ENCODE measurements at regions not wholly inside any gene's neighbourhood (a gene's known extent, or its start where the extent isn't known, plus 50 kb on each side); places are given as distances from the start of the nearest gene placed in this dataset.
A peak's percentile ranks its signal among the peaks of the same experiment; 100 is the strongest.

- FAIRE-seq: peak; percentile 67
- TF ChIP-seq JUN (IDR thresholded peaks at IDR 0.05; ENCODE audit: borderline replicate concordance, insufficient read depth, insufficient read length, low read depth): no peak
- peak; percentile 64 for TF ChIP-seq FOS (IDR thresholded peaks at IDR 0.05; ENCODE audit: borderline replicate concordance, insufficient read depth, low read length)
These were observed 181.7 kb upstream of the VRK2 start for GRCh38 chr2:57864926-57865325.

DNA sequence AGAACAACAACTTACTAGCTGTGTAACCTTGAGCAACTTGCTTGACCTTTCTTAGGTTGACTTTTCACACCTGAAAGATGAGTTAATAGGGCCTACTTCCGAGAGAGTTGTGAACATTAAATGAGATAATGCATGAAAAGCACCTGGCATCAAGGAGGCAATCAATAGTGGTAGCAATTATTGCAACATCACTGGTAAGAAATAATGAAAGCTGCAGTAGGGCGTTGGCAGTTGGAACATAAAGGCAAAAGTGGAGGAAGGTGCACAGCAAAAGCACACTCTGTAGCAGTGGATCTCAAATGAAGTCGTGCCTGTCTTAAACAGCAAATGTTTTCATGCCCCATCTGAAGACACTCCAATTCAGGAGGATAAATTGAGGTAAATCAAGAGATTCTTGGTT lies 178.9 kb upstream of the VRK2 start:
- CTCF ChIA-PET: no interaction called here
- no peaks in the 10 kb centered on the region for H4K20me1 ChIP-seq (replicated peaks; ENCODE audit: control insufficient read depth, extremely low read depth, insufficient read depth, low read length)
- no peak for FAIRE-seq
- H3K9me3 ChIP-seq (replicated peaks; ENCODE audit: control insufficient read depth, insufficient read depth, low read length): no peaks in the 10 kb centered on the region
- BruUV-seq (replicated peaks): no TSS peak
- no peaks in the 10 kb centered on the region for H3K79me2 ChIP-seq (ENCODE audit: control insufficient read depth, insufficient read depth, low read length)
- intact Hi-C loops (cut with micrococcal nuclease): no loop called here
- H3K27ac ChIP-seq (ENCODE audit: insufficient read depth, low read depth, low read length): no peak overlapping the region
- H3K4me1 ChIP-seq (ENCODE audit: control insufficient read depth, extremely low read depth, insufficient read depth, low read length): peaks cover 11% of the 10 kb centered on the region
- no peak for TF ChIP-seq CTCF (IDR thresholded peaks at IDR 0.05; ENCODE audit: extremely low read depth in 1 of 2, insufficient read depth in 1 of 2, low read depth in 1 of 2, low read length in 2 of 2)
- no peaks in the 10 kb centered on the region for H3K36me3 ChIP-seq (ENCODE audit: control insufficient read depth in 2 of 2, extremely low read depth in 1 of 2, insufficient read depth in 2 of 2, low read length in 2 of 2)
- no peak overlapping the region for H2AFZ ChIP-seq (ENCODE audit: low read depth, low read length)
- H3K9ac ChIP-seq (replicated peaks; ENCODE audit: extremely low read depth, insufficient read depth, low read length): no peak overlapping the region
- H3K4me2 ChIP-seq (ENCODE audit: insufficient read depth, low read length): no peak overlapping the region
- dilution Hi-C loops (cut with MboI; ENCODE audit: extremely low pct_ligation_motif_present, low sequenced_read_pairs): no loop called here
- DNase-seq (ENCODE audit: low read depth, low spot score): no peak
- no peak overlapping the region for H3K4me3 ChIP-seq (replicated peaks in 1 of 3; ENCODE audit: insufficient read depth in 1 of 3, low read depth in 1 of 3, low read length in 3 of 3)
- H3K9me1 ChIP-seq (replicated peaks; ENCODE audit: control insufficient read depth, extremely low read depth, insufficient read depth, low read length): no peaks in the 10 kb centered on the region
- H3K27me3 ChIP-seq (ENCODE audit: control insufficient read depth in 2 of 2, insufficient read depth in 2 of 2, low read length in 2 of 2): no peaks in the 10 kb centered on the region
- POLR2A ChIA-PET: no interaction called here

More at GRCh38 chr2:57864926-57865325, 181.7 kb upstream of the VRK2 start:
- Histone ChIP-seq H3K9me1 (replicated peaks; ENCODE audit: control insufficient read depth, extremely low read depth, insufficient read depth, low read length) (no peaks in the 10 kb centered on the region), H3K27ac (ENCODE audit: insufficient read depth, low read depth, low read length) (peak overlapping the region; percentile 23), H3K4me3 (replicated peaks in 1 of 3; ENCODE audit: insufficient read depth in 1 of 3, low read depth in 1 of 3, low read length in 3 of 3) (no peak overlapping the region), H3K4me2 (ENCODE audit: insufficient read depth, low read length) (peak overlapping the region; percentile 17), H4K20me1 (replicated peaks; ENCODE audit: control insufficient read depth, extremely low read depth, insufficient read depth, low read length) (no peaks in the 10 kb centered on the region), H2AFZ (ENCODE audit: low read depth, low read length) (peak overlapping the region; percentile 37), H3K79me2 (ENCODE audit: control insufficient read depth, insufficient read depth, low read length) (no peaks in the 10 kb centered on the region), H3K4me1 (ENCODE audit: control insufficient read depth, extremely low read depth, insufficient read depth, low read length) (peaks cover 11% of the 10 kb centered on the region), H3K9ac (replicated peaks; ENCODE audit: extremely low read depth, insufficient read depth, low read length) (no peak overlapping the region), H3K27me3 (ENCODE audit: control insufficient read depth in 2 of 2, insufficient read depth in 2 of 2, low read length in 2 of 2) (no peaks in the 10 kb centered on the region), H3K9me3 (replicated peaks; ENCODE audit: control insufficient read depth, insufficient read depth, low read length) (no peaks in the 10 kb centered on the region), H3K36me3 (ENCODE audit: control insufficient read depth in 2 of 2, extremely low read depth in 1 of 2, insufficient read depth in 2 of 2, low read length in 2 of 2) (no peaks in the 10 kb centered on the region)
- ChIA-PET CTCF (interaction anchor here (1.3 kb wide), 1 partner anchor 240 kb away, joined by 3 read pairs; no protein-coding TSS in a partner anchor), POLR2A (no interaction called here)
- no TSS peak for BruUV-seq (replicated peaks)
- peak; percentile 55 for DNase-seq (ENCODE audit: low read depth, low spot score)
- dilution Hi-C loops (cut with MboI; ENCODE audit: extremely low pct_ligation_motif_present, low sequenced_read_pairs): no loop called here
- intact Hi-C loops (cut with micrococcal nuclease): no loop called here

All from endothelial cell of umbilical vein (primary cell).